ENCODE measurements at regions not wholly inside any gene's neighbourhood (a gene's known extent, or its start where the extent isn't known, plus 50 kb on each side); places are given as distances from the start of the nearest gene placed in this dataset.

- WGBS: 92% methylated on average over 8 of the region's 8 CpGs
- Histone ChIP-seq H3K4me1 (ENCODE audit: control insufficient read depth, insufficient read depth, low read depth, low read length) (no peaks in the 10 kb centered on the region), H2AK5ac (ENCODE audit: low read length, severe bottlenecking) (no peak overlapping the region)
Measured at GRCh38 chr5:115469904-115470516, 74.6 kb downstream of the FEM1C start.

GRCh38 chr5:115467628-115468027, 76.9 kb downstream of the FEM1C start:
- no peak overlapping the region for H2AFZ ChIP-seq (ENCODE audit: low read depth, low read length)
- no peak overlapping the region for H2BK120ac ChIP-seq (ENCODE audit: low read depth, low read length)
- no peak for DNase-seq
- no peak overlapping the region for H3K4me2 ChIP-seq (ENCODE audit: low read length, poor library complexity, severe bottlenecking)
- no peak overlapping the region for H4K91ac ChIP-seq (ENCODE audit: low read length)
- H2AK5ac ChIP-seq (ENCODE audit: low read length, severe bottlenecking): no peak overlapping the region
- H2BK12ac ChIP-seq (ENCODE audit: low read length in 2 of 2): no peak overlapping the region
- H3K9ac ChIP-seq (ENCODE audit: low read length): no peak overlapping the region
- H2BK15ac ChIP-seq (ENCODE audit: low read depth, poor library complexity, severe bottlenecking): no peak overlapping the region
- no peaks in the 10 kb centered on the region for H3K9me3 ChIP-seq (ENCODE audit: control insufficient read depth, low read length)
- no peak overlapping the region for H3K14ac ChIP-seq (ENCODE audit: low read length in 2 of 2)
- H3K27ac ChIP-seq (ENCODE audit: low read length, poor library complexity, severe bottlenecking): no peak overlapping the region
- no peaks in the 10 kb centered on the region for H3K4me1 ChIP-seq (ENCODE audit: control insufficient read depth, insufficient read depth, low read depth, low read length)
- H3K36me3 ChIP-seq (ENCODE audit: control insufficient read depth in 1 of 2, insufficient read depth in 2 of 2, low read depth in 1 of 2, low read length in 2 of 2): no peaks in the 10 kb centered on the region
- no peaks in the 10 kb centered on the region for H3K79me1 ChIP-seq (replicated peaks; ENCODE audit: low read length, poor library complexity, severe bottlenecking)
- no peaks in the 10 kb centered on the region for H3K27me3 ChIP-seq (ENCODE audit: control insufficient read depth in 1 of 2, insufficient read depth in 1 of 2, low read length in 2 of 2)
- no peak overlapping the region for H4K8ac ChIP-seq (ENCODE audit: low read length)
- H3K23ac ChIP-seq (ENCODE audit: low read length in 2 of 2): no peak overlapping the region
- no peak overlapping the region for H2BK5ac ChIP-seq (ENCODE audit: low read depth, low read length, poor library complexity, severe bottlenecking)
- no peak overlapping the region for H3K4ac ChIP-seq (ENCODE audit: low read depth in 1 of 2, low read length in 2 of 2)
- no peak overlapping the region for H3K4me3 ChIP-seq (ENCODE audit: insufficient read depth in 1 of 2, low read depth in 1 of 2, low read length in 2 of 2)
- no peak overlapping the region for H3K18ac ChIP-seq (ENCODE audit: low read depth in 1 of 2, low read length in 2 of 2)

More at GRCh38 chr5:115469904-115470516, 74.6 kb downstream of the FEM1C start:
- Histone ChIP-seq H4K91ac (ENCODE audit: low read length) (no peak overlapping the region), H3K36me3 (ENCODE audit: control insufficient read depth in 1 of 2, insufficient read depth in 2 of 2, low read depth in 1 of 2, low read length in 2 of 2) (no peaks in the 10 kb centered on the region), H3K4me2 (ENCODE audit: low read length, poor library complexity, severe bottlenecking) (no peak overlapping the region), H2AFZ (ENCODE audit: low read depth, low read length) (no peak overlapping the region), H3K4ac (ENCODE audit: low read depth in 1 of 2, low read length in 2 of 2) (no peak overlapping the region), H3K23ac (ENCODE audit: low read length in 2 of 2) (peak overlapping the region in 1 of 2 experiments; percentile 72), H3K79me1 (replicated peaks; ENCODE audit: low read length, poor library complexity, severe bottlenecking) (no peaks in the 10 kb centered on the region), H3K27ac (ENCODE audit: low read length, poor library complexity, severe bottlenecking) (no peak overlapping the region), H3K4me3 (ENCODE audit: insufficient read depth in 1 of 2, low read depth in 1 of 2, low read length in 2 of 2) (no peak overlapping the region), H4K8ac (ENCODE audit: low read length) (no peak overlapping the region), H2BK15ac (ENCODE audit: low read depth, poor library complexity, severe bottlenecking) (no peak overlapping the region), H3K27me3 (ENCODE audit: control insufficient read depth in 1 of 2, insufficient read depth in 1 of 2, low read length in 2 of 2) (no peaks in the 10 kb centered on the region), H3K14ac (ENCODE audit: low read length in 2 of 2) (no peak overlapping the region), H2BK12ac (ENCODE audit: low read length in 2 of 2) (no peak overlapping the region), H3K9me3 (ENCODE audit: control insufficient read depth, low read length) (no peaks in the 10 kb centered on the region), H3K18ac (ENCODE audit: low read depth in 1 of 2, low read length in 2 of 2) (no peak overlapping the region), H2BK5ac (ENCODE audit: low read depth, low read length, poor library complexity, severe bottlenecking) (no peak overlapping the region), H3K9ac (ENCODE audit: low read length) (no peak overlapping the region), H2BK120ac (ENCODE audit: low read depth, low read length) (no peak overlapping the region)
- DNase-seq: no peak

- Histone ChIP-seq H2AFZ (ENCODE audit: low read depth, low read length) (no peak overlapping the region), H3K79me1 (replicated peaks; ENCODE audit: low read length, poor library complexity, severe bottlenecking) (no peaks in the 10 kb centered on the region), H2BK120ac (ENCODE audit: low read depth, low read length) (no peak overlapping the region), H3K4ac (ENCODE audit: low read depth in 1 of 2, low read length in 2 of 2) (no peak overlapping the region), H4K91ac (ENCODE audit: low read length) (no peak overlapping the region), H3K27me3 (ENCODE audit: control insufficient read depth in 1 of 2, insufficient read depth in 1 of 2, low read length in 2 of 2) (no peaks in the 10 kb centered on the region), H3K9me3 (ENCODE audit: control insufficient read depth, low read length) (no peaks in the 10 kb centered on the region), H3K14ac (ENCODE audit: low read length in 2 of 2) (no peak overlapping the region), H2BK15ac (ENCODE audit: low read depth, poor library complexity, severe bottlenecking) (no peak overlapping the region), H3K23ac (ENCODE audit: low read length in 2 of 2) (no peak overlapping the region), H2BK12ac (ENCODE audit: low read length in 2 of 2) (no peak overlapping the region), H3K4me3 (ENCODE audit: insufficient read depth in 1 of 2, low read depth in 1 of 2, low read length in 2 of 2) (no peak overlapping the region), H3K27ac (ENCODE audit: low read length, poor library complexity, severe bottlenecking) (no peak overlapping the region), H3K4me2 (ENCODE audit: low read length, poor library complexity, severe bottlenecking) (no peak overlapping the region), H2BK5ac (ENCODE audit: low read depth, low read length, poor library complexity, severe bottlenecking) (no peak overlapping the region), H4K8ac (ENCODE audit: low read length) (no peak overlapping the region), H3K9ac (ENCODE audit: low read length) (no peak overlapping the region), H2AK5ac (ENCODE audit: low read length, severe bottlenecking) (no peak overlapping the region), H3K4me1 (ENCODE audit: control insufficient read depth, insufficient read depth, low read depth, low read length) (peaks cover 2% of the 10 kb centered on the region), H3K36me3 (ENCODE audit: control insufficient read depth in 1 of 2, insufficient read depth in 2 of 2, low read depth in 1 of 2, low read length in 2 of 2) (no peaks in the 10 kb centered on the region), H3K18ac (ENCODE audit: low read depth in 1 of 2, low read length in 2 of 2) (no peak overlapping the region)
- DNase-seq: no peak
- 100% methylated on average over 1 of the region's 1 CpG for WGBS
Measured at GRCh38 chr5:115465431-115465830, 79.1 kb downstream of the FEM1C start.

- no peak overlapping the region for H3K4me2 ChIP-seq (ENCODE audit: low read length, poor library complexity, severe bottlenecking)
- H3K9ac ChIP-seq (ENCODE audit: low read length): peak overlapping the region; percentile 0
- H4K91ac ChIP-seq (ENCODE audit: low read length): no peak overlapping the region
- H3K9me3 ChIP-seq (ENCODE audit: control insufficient read depth, low read length): no peaks in the 10 kb centered on the region
- no peak overlapping the region for H2BK5ac ChIP-seq (ENCODE audit: low read depth, low read length, poor library complexity, severe bottlenecking)
- peaks cover 5% of the 10 kb centered on the region for H3K4me1 ChIP-seq (ENCODE audit: control insufficient read depth, insufficient read depth, low read depth, low read length)
- H2BK12ac ChIP-seq (ENCODE audit: low read length in 2 of 2): no peak overlapping the region
- H3K36me3 ChIP-seq (ENCODE audit: control insufficient read depth in 1 of 2, insufficient read depth in 2 of 2, low read depth in 1 of 2, low read length in 2 of 2): no peaks in the 10 kb centered on the region
- DNase-seq: no peak
- no peak overlapping the region for H3K23ac ChIP-seq (ENCODE audit: low read length in 2 of 2)
- H3K27me3 ChIP-seq (ENCODE audit: control insufficient read depth in 1 of 2, insufficient read depth in 1 of 2, low read length in 2 of 2): no peaks in the 10 kb centered on the region
- H2AK5ac ChIP-seq (ENCODE audit: low read length, severe bottlenecking): no peak overlapping the region
- H3K27ac ChIP-seq (ENCODE audit: low read length, poor library complexity, severe bottlenecking): no peak overlapping the region
- no peak overlapping the region for H4K8ac ChIP-seq (ENCODE audit: low read length)
- no peak overlapping the region for H3K14ac ChIP-seq (ENCODE audit: low read length in 2 of 2)
- H2BK120ac ChIP-seq (ENCODE audit: low read depth, low read length): no peak overlapping the region
- WGBS: no CpG with 5 or more reads among the region's 1 CpG
- H3K79me1 ChIP-seq (replicated peaks; ENCODE audit: low read length, poor library complexity, severe bottlenecking): no peaks in the 10 kb centered on the region
- H3K18ac ChIP-seq (ENCODE audit: low read depth in 1 of 2, low read length in 2 of 2): no peak overlapping the region
- no peak overlapping the region for H3K4ac ChIP-seq (ENCODE audit: low read depth in 1 of 2, low read length in 2 of 2)
- H2AFZ ChIP-seq (ENCODE audit: low read depth, low read length): no peak overlapping the region
- H3K4me3 ChIP-seq (ENCODE audit: insufficient read depth in 1 of 2, low read depth in 1 of 2, low read length in 2 of 2): no peak overlapping the region
- H2BK15ac ChIP-seq (ENCODE audit: low read depth, poor library complexity, severe bottlenecking): no peak overlapping the region
Measured at GRCh38 chr5:115463983-115464382, 80.6 kb downstream of the FEM1C start.

Data from mesenchymal stem cell (in vitro differentiated cells and primary cell).